ENCODE measurements at regions not wholly inside any gene's neighbourhood (a gene's known extent, or its start where the extent isn't known, plus 50 kb on each side); places are given as distances from the start of the nearest gene placed in this dataset.

DNA sequence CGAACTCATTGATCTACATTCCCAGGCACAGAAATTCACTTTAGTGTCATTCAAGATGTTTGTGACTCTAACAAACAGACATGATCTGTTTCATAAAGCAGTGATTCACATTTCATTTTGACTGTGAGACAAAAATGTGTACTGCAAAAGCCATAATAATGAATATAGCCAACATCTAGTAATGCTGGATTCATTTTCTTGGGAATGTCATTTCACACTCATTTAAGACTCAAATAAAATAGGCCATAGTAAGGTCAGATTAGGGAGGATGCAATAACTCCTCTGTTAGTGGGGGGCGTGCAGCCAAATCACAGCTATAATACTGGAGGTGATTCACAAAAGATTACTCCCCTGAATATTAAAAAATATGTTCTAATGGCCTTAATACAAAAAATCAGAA lies 566.6 kb upstream of the ZWINT start:
- no peak overlapping the region for H3K4me3 ChIP-seq (ENCODE audit: control insufficient read depth in 2 of 3, extremely low read depth in 1 of 3, insufficient read depth in 2 of 3, low read depth in 1 of 3, low read length in 3 of 3)
- no peaks in the 10 kb centered on the region for H4K20me1 ChIP-seq (ENCODE audit: control insufficient read depth, extremely low read depth, insufficient read depth, low read length)
- H3K27me3 ChIP-seq (ENCODE audit: control insufficient read depth, extremely low read depth, insufficient read depth, low read length) = no peaks in the 10 kb centered on the region
- no peaks in the 10 kb centered on the region for H3K36me3 ChIP-seq (ENCODE audit: control insufficient read depth in 2 of 2, extremely low read depth in 1 of 2, insufficient read depth in 2 of 2, low read length in 2 of 2)
- no peak for FAIRE-seq
- H3K9me3 ChIP-seq (ENCODE audit: control insufficient read depth, low read depth, low read length) = no peaks in the 10 kb centered on the region
- no peak for DNase-seq (ENCODE audit: low read depth, low spot score)
- no peak overlapping the region for H3K27ac ChIP-seq (ENCODE audit: control insufficient read depth, insufficient read depth, low read length)
- H3K4me1 ChIP-seq (ENCODE audit: control insufficient read depth, extremely low read depth, insufficient read depth, low read length) = no peaks in the 10 kb centered on the region
- dilution Hi-C loops (cut with MboI; ENCODE audit: extremely low pct_ligation_motif_present, low sequenced_read_pairs) = no loop called here
- TF ChIP-seq EZH2 (IDR thresholded peaks at IDR 0.05; ENCODE audit: low read length) = no peak
- TF ChIP-seq, protein P1, sequence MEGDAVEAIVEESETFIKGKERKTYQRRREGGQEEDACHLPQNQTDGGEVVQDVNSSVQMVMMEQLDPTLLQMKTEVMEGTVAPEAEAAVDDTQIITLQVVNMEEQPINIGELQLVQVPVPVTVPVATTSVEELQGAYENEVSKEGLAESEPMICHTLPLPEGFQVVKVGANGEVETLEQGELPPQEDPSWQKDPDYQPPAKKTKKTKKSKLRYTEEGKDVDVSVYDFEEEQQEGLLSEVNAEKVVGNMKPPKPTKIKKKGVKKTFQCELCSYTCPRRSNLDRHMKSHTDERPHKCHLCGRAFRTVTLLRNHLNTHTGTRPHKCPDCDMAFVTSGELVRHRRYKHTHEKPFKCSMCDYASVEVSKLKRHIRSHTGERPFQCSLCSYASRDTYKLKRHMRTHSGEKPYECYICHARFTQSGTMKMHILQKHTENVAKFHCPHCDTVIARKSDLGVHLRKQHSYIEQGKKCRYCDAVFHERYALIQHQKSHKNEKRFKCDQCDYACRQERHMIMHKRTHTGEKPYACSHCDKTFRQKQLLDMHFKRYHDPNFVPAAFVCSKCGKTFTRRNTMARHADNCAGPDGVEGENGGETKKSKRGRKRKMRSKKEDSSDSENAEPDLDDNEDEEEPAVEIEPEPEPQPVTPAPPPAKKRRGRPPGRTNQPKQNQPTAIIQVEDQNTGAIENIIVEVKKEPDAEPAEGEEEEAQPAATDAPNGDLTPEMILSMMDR (optimal IDR thresholded peaks at IDR 0.05 in 1 of 3, IDR thresholded peaks at IDR 0.05 in 1 of 3, conservative IDR thresholded peaks at IDR 0.05 in 1 of 3; ENCODE audit: extremely low read depth in 1 of 3, insufficient read depth in 2 of 3, low read length in 3 of 3) = no peak
- H3K4me2 ChIP-seq (ENCODE audit: control insufficient read depth, extremely low read depth, insufficient read depth, low read depth, low read length) = no peak overlapping the region
- no peaks in the 10 kb centered on the region for H3K79me2 ChIP-seq (ENCODE audit: control insufficient read depth, insufficient read depth, low read length)
- no peaks in the 10 kb centered on the region for H3K9me1 ChIP-seq (ENCODE audit: control insufficient read depth, extremely low read depth, insufficient read depth, low read length)
- no peak overlapping the region for H2AFZ ChIP-seq (ENCODE audit: control insufficient read depth, low read length)
- H3K9ac ChIP-seq (ENCODE audit: control insufficient read depth, extremely low read depth, insufficient read depth, low read length) = no peak overlapping the region

DNA sequence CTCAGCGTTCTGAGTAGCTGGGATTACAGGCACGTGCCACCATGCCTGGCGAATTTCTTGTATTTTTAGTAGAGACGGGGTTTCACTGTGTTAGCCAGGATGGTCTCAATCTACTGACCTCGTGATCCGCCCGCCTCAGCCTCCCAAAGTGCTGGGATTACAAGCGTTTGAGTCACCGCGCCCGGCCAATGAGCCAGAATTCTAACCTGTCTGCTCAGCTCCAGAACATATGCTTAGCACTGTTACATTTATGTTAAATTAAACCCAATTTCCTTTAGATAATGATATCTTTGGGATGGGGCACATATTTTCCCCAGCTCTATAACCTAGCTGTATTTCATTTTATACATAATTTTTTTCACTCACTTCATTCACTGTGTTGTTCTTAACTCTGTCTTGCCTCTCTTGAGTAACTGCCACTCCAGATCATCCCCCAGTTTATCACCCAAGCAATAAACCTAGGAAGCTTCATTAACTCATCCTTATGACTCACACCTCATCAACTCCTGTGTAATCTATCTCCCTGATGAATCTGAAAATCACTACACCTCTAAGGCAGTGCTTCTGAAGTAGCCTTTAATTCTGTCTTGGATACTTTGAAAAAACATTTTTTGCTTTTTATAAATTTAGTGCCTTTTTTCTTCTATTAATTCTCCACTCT lies 559.7 kb upstream of the ZWINT start:
- no peak for DNase-seq (ENCODE audit: low read depth, low spot score)
- dilution Hi-C loops (cut with MboI; ENCODE audit: extremely low pct_ligation_motif_present, low sequenced_read_pairs) = no loop called here
- H2AFZ ChIP-seq (ENCODE audit: control insufficient read depth, low read length) = no peak overlapping the region
- H3K4me2 ChIP-seq (ENCODE audit: control insufficient read depth, extremely low read depth, insufficient read depth, low read depth, low read length) = no peak overlapping the region
- FAIRE-seq = no peak
- no peak overlapping the region for H3K9ac ChIP-seq (ENCODE audit: control insufficient read depth, extremely low read depth, insufficient read depth, low read length)
- no peaks in the 10 kb centered on the region for H3K9me3 ChIP-seq (ENCODE audit: control insufficient read depth, low read depth, low read length)
- H3K27me3 ChIP-seq (ENCODE audit: control insufficient read depth, extremely low read depth, insufficient read depth, low read length) = no peaks in the 10 kb centered on the region
- TF ChIP-seq EZH2 (IDR thresholded peaks at IDR 0.05; ENCODE audit: low read length) = no peak
- TF ChIP-seq, protein P1 (optimal IDR thresholded peaks at IDR 0.05 in 1 of 3, IDR thresholded peaks at IDR 0.05 in 1 of 3, conservative IDR thresholded peaks at IDR 0.05 in 1 of 3; ENCODE audit: extremely low read depth in 1 of 3, insufficient read depth in 2 of 3, low read length in 3 of 3) = no peak
- no peaks in the 10 kb centered on the region for H4K20me1 ChIP-seq (ENCODE audit: control insufficient read depth, extremely low read depth, insufficient read depth, low read length)
- H3K79me2 ChIP-seq (ENCODE audit: control insufficient read depth, insufficient read depth, low read length) = no peaks in the 10 kb centered on the region
- no peaks in the 10 kb centered on the region for H3K9me1 ChIP-seq (ENCODE audit: control insufficient read depth, extremely low read depth, insufficient read depth, low read length)
- no peak overlapping the region for H3K27ac ChIP-seq (ENCODE audit: control insufficient read depth, insufficient read depth, low read length)
- no peaks in the 10 kb centered on the region for H3K4me1 ChIP-seq (ENCODE audit: control insufficient read depth, extremely low read depth, insufficient read depth, low read length)
- no peak overlapping the region for H3K4me3 ChIP-seq (ENCODE audit: control insufficient read depth in 2 of 3, extremely low read depth in 1 of 3, insufficient read depth in 2 of 3, low read depth in 1 of 3, low read length in 3 of 3)
- H3K36me3 ChIP-seq (ENCODE audit: control insufficient read depth in 2 of 2, extremely low read depth in 1 of 2, insufficient read depth in 2 of 2, low read length in 2 of 2) = no peaks in the 10 kb centered on the region

All from keratinocyte (primary cell).